Right lobe of liver (tissue), 6 donors: ENCODE measurements at regions not wholly inside any gene's neighbourhood (a gene's known extent, or its start where the extent isn't known, plus 50 kb on each side); places are given as distances from the start of the nearest gene placed in this dataset.

ENCODE experiments used
- ATAC-seq, 4 donors: fragments of 200-7000 bp; cut with Tn5 transposase; one replicate each; pipeline ENCODE4 v1.9.1; 2020; ENCODE audit warnings: mild to moderate bottlenecking in 4 of 4, moderate library complexity in 4 of 4
- DNase-seq, 3 donors: peaks; one replicate each; pipeline ENCODE4 v3.0.0-alpha.2; 2020
- H3K27ac ChIP-seq, 3 donors: fragments of 200-600 bp; one replicate each; pipeline ENCODE4 v1.8.0; 2022
- H3K27me3 ChIP-seq, 2 donors: fragments of 200-600 bp; one replicate each; pipeline ENCODE4 v1.8.0; 2022
- H3K36me3 ChIP-seq, 4 donors: fragments of 200-600 bp; sonication (generic) in 1 of 4; one replicate each; pipeline versions ENCODE4 v1.5.1 to v1.8.0; 2017 to 2022; ENCODE audit warnings: control low read depth in 1 of 4
- H3K4me1 ChIP-seq, 4 donors: fragments of 200-600 bp; sonication (generic) in 1 of 4; one replicate each; pipeline versions ENCODE4 v1.5.1 to v1.8.0; 2017 to 2022; ENCODE audit warnings: control low read depth in 1 of 4
- H3K4me3 ChIP-seq, 3 donors: fragments of 200-600 bp; one replicate each; pipeline ENCODE4 v1.8.0; 2022
- H3K9me3 ChIP-seq, 4 donors: fragments of 200-600 bp; sonication (generic) in 1 of 4; one replicate each; pipeline versions ENCODE4 v1.5.1 to v1.8.0; 2017 to 2022; ENCODE audit warnings: control low read depth in 1 of 4
- CTCF ChIP-seq, 4 donors: fragments of 200-600 bp in 3 of 4; fragments of 450-650 bp in 1 of 4; IDR thresholded peaks; one replicate each; pipeline versions ENCODE4 v1.5.1 to v1.8.0; 2016 to 2022; ENCODE audit warnings: antibody characterized with exemption in 4 of 4, mild to moderate bottlenecking in 2 of 4
- POLR2A ChIP-seq: fragments of 450-650 bp; IDR thresholded peaks from one replicate; pipeline ENCODE4 v1.6.1; 2017; ENCODE audit warnings: antibody characterized with exemption, mild to moderate bottlenecking
- WGBS: methylation state at CpG from one replicate; pipeline ENCODE4 v1.1.6; 2018; ENCODE audit warnings: low coverage, low lambda C conversion rate; ENCODE audit not compliant: insufficient coverage; ENCODE audit errors: missing lambda C conversion rate; 5-methylcytosine and 5-hydroxymethylcytosine counted together
- intact Hi-C, 2 donors: fragments of 100-400 bp; cut with DNase I; formaldehyde crosslinking; loops; one replicate each; pipeline versions ENCODE4 v1.11.2 to v1.14.1; 2022
- donor health status: DM: no; HTN: yes; CAD: no.
- donor health status: DM: no; HTN: no; CAD: no.
- donor health status: DM: no; HTN: no; CAD: no.
- donor health status: DM: no; HTN: yes; CAD: no.
- donor health status: DM: no; HTN: yes; CAD: no.

- H3K27ac ChIP-seq: no peak overlapping the region
- intact Hi-C loops: no loop called here
- H3K4me3 ChIP-seq: no peak overlapping the region
- 54% methylated on average over 5 of the region's 5 CpGs for WGBS
- H3K9me3 ChIP-seq: no peaks in the 10 kb centered on the region
- no peaks in the 10 kb centered on the region for H3K27me3 ChIP-seq
- TF ChIP-seq POLR2A (no peak), CTCF (IDR thresholded peaks at IDR 0.05) (no peak)
- H3K4me1 ChIP-seq: no peaks in the 10 kb centered on the region
- DNase-seq (no peak), ATAC-seq (no peak)
- no peaks in the 10 kb centered on the region for H3K36me3 ChIP-seq
Measured at GRCh38 chr2:4914036-4914435, 778.1 kb upstream of the SOX11 start.

- 34% methylated on average over 4 of the region's 4 CpGs for WGBS
Measured at GRCh38 chr2:4914551-4914950, 777.6 kb upstream of the SOX11 start.

GRCh38 chr2:4915357-4915756 lies 776.8 kb upstream of the SOX11 start:
- no peak for TF ChIP-seq CTCF (IDR thresholded peaks at IDR 0.05)
- H3K27ac ChIP-seq: no peak overlapping the region
- DNase-seq: no peak
- no peaks in the 10 kb centered on the region for H3K4me1 ChIP-seq
- no peak overlapping the region for H3K4me3 ChIP-seq
- H3K36me3 ChIP-seq: no peaks in the 10 kb centered on the region
- intact Hi-C loops: no loop called here
- 53% methylated on average over 2 of the region's 2 CpGs for WGBS
- H3K9me3 ChIP-seq: no peaks in the 10 kb centered on the region
- H3K27me3 ChIP-seq: no peaks in the 10 kb centered on the region
- no peak for ATAC-seq

More at GRCh38 chr2:4914551-4914950, 777.6 kb upstream of the SOX11 start:
- ATAC-seq (no peak), DNase-seq (no peak)
- Histone ChIP-seq H3K36me3 (no peaks in the 10 kb centered on the region), H3K27ac (no peak overlapping the region), H3K4me1 (no peaks in the 10 kb centered on the region), H3K27me3 (no peaks in the 10 kb centered on the region), H3K4me3 (no peak overlapping the region), H3K9me3 (no peaks in the 10 kb centered on the region)
- intact Hi-C loops: no loop called here
- no peak for TF ChIP-seq CTCF (IDR thresholded peaks at IDR 0.05)
- no peak for TF ChIP-seq POLR2A

GRCh38 chr2:4916094-4916493 lies 776.1 kb upstream of the SOX11 start:
- no peaks in the 10 kb centered on the region for H3K27me3 ChIP-seq
- H3K4me1 ChIP-seq: no peaks in the 10 kb centered on the region
- DNase-seq (no peak), ATAC-seq (no peak)
- no peak overlapping the region for H3K4me3 ChIP-seq
- no peak overlapping the region for H3K27ac ChIP-seq
- TF ChIP-seq CTCF (IDR thresholded peaks at IDR 0.05) (no peak), POLR2A (no peak)
- no peaks in the 10 kb centered on the region for H3K9me3 ChIP-seq
- no peaks in the 10 kb centered on the region for H3K36me3 ChIP-seq
- WGBS: 50% methylated on average over 2 of the region's 2 CpGs
- intact Hi-C loops: no loop called here

- TF ChIP-seq CTCF (IDR thresholded peaks at IDR 0.05) (no peak), POLR2A (no peak)
- intact Hi-C loops: no loop called here
- WGBS: 61% methylated on average over 5 of the region's 5 CpGs
- ATAC-seq: no peak
- Histone ChIP-seq H3K36me3 (no peaks in the 10 kb centered on the region), H3K27ac (no peak overlapping the region), H3K27me3 (no peaks in the 10 kb centered on the region), H3K4me1 (no peaks in the 10 kb centered on the region), H3K9me3 (no peaks in the 10 kb centered on the region), H3K4me3 (no peak overlapping the region)
- DNase-seq: no peak
Measured at GRCh38 chr2:4930704-4931103, 761.5 kb upstream of the SOX11 start.
